ENCODE measurements at regions not wholly inside any gene's neighbourhood (a gene's known extent, or its start where the extent isn't known, plus 50 kb on each side); places are given as distances from the start of the nearest gene placed in this dataset.

- Histone ChIP-seq H2BK120ac (ENCODE audit: low read depth, low read length) (no peak overlapping the region), H4K5ac (ENCODE audit: low read length) (no peak overlapping the region), H2AK5ac (ENCODE audit: low read length) (no peak overlapping the region), H3K27ac (ENCODE audit: low read depth, low read length) (no peak overlapping the region), H3K4me2 (ENCODE audit: low read length) (no peak overlapping the region), H3K4ac (ENCODE audit: low read depth, low read length) (no peak overlapping the region), H3K27me3 (ENCODE audit: insufficient read depth, low read length, poor library complexity) (no peaks in the 10 kb centered on the region), H3K79me1 (ENCODE audit: low read length) (no peaks in the 10 kb centered on the region), H3K56ac (ENCODE audit: low read length) (no peak overlapping the region), H3K4me3 (ENCODE audit: low read length) (no peak overlapping the region), H3K36me3 (ENCODE audit: control insufficient read depth, insufficient read depth, low read length) (no peaks in the 10 kb centered on the region), H3K9ac (ENCODE audit: low read length) (no peak overlapping the region), H2BK15ac (replicated peaks; ENCODE audit: low read depth) (no peak overlapping the region), H4K8ac (ENCODE audit: low read depth, low read length) (no peak overlapping the region), H3K18ac (ENCODE audit: low read length) (no peak overlapping the region), H2BK5ac (ENCODE audit: low read length) (no peak overlapping the region), H3K79me2 (ENCODE audit: control insufficient read depth, insufficient read depth, low read length) (no peaks in the 10 kb centered on the region), H3K4me1 (ENCODE audit: control insufficient read depth, low read depth, low read length) (no peaks in the 10 kb centered on the region), H3K23ac (ENCODE audit: low read length) (no peak overlapping the region)
- DNase-seq: no peak
- WGBS (ENCODE audit: extremely low coverage, insufficient coverage, low lambda C conversion rate): no CpG with 5 or more reads among the region's 1 CpG
Measured at GRCh38 chr14:29123017-29123416, 356.4 kb downstream of the FOXG1 start.

DNA sequence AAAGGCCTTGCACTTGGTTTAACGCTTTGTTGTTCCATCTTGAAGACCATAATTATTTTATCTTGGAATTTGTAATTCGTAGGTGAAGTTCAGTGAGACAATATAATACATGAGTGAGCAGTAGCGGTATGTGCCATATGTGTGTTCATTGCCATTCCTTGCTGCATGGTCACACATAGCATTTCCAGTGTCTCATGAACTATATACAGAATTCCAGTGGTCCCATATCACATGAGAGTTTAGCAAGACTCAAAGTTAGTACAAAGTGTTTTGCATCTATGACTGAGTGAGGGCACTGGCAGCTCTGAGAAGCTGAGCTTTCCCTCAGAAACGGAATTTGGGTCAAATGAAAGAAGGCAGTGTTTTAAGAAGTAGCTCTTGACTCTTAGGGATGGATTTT is 359.8 kb downstream of the FOXG1 start:
- Histone ChIP-seq H3K9ac (ENCODE audit: low read length) (no peak overlapping the region), H2AK5ac (ENCODE audit: low read length) (no peak overlapping the region), H3K18ac (ENCODE audit: low read length) (no peak overlapping the region), H3K4me1 (ENCODE audit: control insufficient read depth, low read depth, low read length) (no peaks in the 10 kb centered on the region), H3K4me2 (ENCODE audit: low read length) (no peak overlapping the region), H3K23ac (ENCODE audit: low read length) (no peak overlapping the region), H4K8ac (ENCODE audit: low read depth, low read length) (no peak overlapping the region), H3K79me1 (ENCODE audit: low read length) (no peaks in the 10 kb centered on the region), H3K4ac (ENCODE audit: low read depth, low read length) (no peak overlapping the region), H3K27ac (ENCODE audit: low read depth, low read length) (no peak overlapping the region), H2BK5ac (ENCODE audit: low read length) (no peak overlapping the region), H2BK15ac (replicated peaks; ENCODE audit: low read depth) (no peak overlapping the region), H2BK120ac (ENCODE audit: low read depth, low read length) (no peak overlapping the region), H4K5ac (ENCODE audit: low read length) (no peak overlapping the region), H3K56ac (ENCODE audit: low read length) (no peak overlapping the region), H3K27me3 (ENCODE audit: insufficient read depth, low read length, poor library complexity) (no peaks in the 10 kb centered on the region), H3K4me3 (ENCODE audit: low read length) (no peak overlapping the region), H3K79me2 (ENCODE audit: control insufficient read depth, insufficient read depth, low read length) (no peaks in the 10 kb centered on the region), H3K36me3 (ENCODE audit: control insufficient read depth, insufficient read depth, low read length) (no peaks in the 10 kb centered on the region)
- WGBS (ENCODE audit: extremely low coverage, insufficient coverage, low lambda C conversion rate): no CpG with 5 or more reads among the region's 4 CpGs
- DNase-seq: no peak

DNA sequence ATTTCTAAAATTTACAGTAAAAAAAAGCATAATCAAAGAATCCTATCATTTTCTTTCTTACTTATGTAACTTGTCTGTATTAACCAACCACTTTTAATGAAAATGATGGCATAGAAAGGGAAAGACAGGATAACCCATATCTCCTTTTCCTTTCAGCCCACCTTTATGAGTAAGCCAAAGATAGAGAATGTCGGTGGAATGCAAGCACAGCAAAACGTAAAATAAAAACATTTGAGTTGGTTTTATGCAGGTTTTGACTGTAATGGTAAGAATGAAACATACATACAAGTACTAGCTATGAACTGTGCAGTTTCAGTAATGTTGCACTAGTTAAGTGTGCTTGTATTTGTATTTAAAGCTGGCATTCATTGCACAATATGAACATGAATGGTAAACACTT is 360.3 kb downstream of the FOXG1 start:
- H4K5ac ChIP-seq (ENCODE audit: low read length): no peak overlapping the region
- no CpG with 5 or more reads among the region's 2 CpGs for WGBS (ENCODE audit: extremely low coverage, insufficient coverage, low lambda C conversion rate)
- no peak overlapping the region for H3K23ac ChIP-seq (ENCODE audit: low read length)
- H3K56ac ChIP-seq (ENCODE audit: low read length): no peak overlapping the region
- H4K8ac ChIP-seq (ENCODE audit: low read depth, low read length): no peak overlapping the region
- no peak overlapping the region for H3K4me2 ChIP-seq (ENCODE audit: low read length)
- H3K27me3 ChIP-seq (ENCODE audit: insufficient read depth, low read length, poor library complexity): no peaks in the 10 kb centered on the region
- no peaks in the 10 kb centered on the region for H3K79me1 ChIP-seq (ENCODE audit: low read length)
- no peak for DNase-seq
- no peak overlapping the region for H3K9ac ChIP-seq (ENCODE audit: low read length)
- no peaks in the 10 kb centered on the region for H3K79me2 ChIP-seq (ENCODE audit: control insufficient read depth, insufficient read depth, low read length)
- no peak overlapping the region for H2AK5ac ChIP-seq (ENCODE audit: low read length)
- H3K4ac ChIP-seq (ENCODE audit: low read depth, low read length): no peak overlapping the region
- H2BK120ac ChIP-seq (ENCODE audit: low read depth, low read length): no peak overlapping the region
- no peaks in the 10 kb centered on the region for H3K4me1 ChIP-seq (ENCODE audit: control insufficient read depth, low read depth, low read length)
- no peak overlapping the region for H3K18ac ChIP-seq (ENCODE audit: low read length)
- H3K36me3 ChIP-seq (ENCODE audit: control insufficient read depth, insufficient read depth, low read length): no peaks in the 10 kb centered on the region
- H3K27ac ChIP-seq (ENCODE audit: low read depth, low read length): no peak overlapping the region
- no peak overlapping the region for H3K4me3 ChIP-seq (ENCODE audit: low read length)
- no peak overlapping the region for H2BK5ac ChIP-seq (ENCODE audit: low read length)
- no peak overlapping the region for H2BK15ac ChIP-seq (replicated peaks; ENCODE audit: low read depth)

GRCh38 chr14:29140016-29140415 is 373.4 kb downstream of the FOXG1 start:
- no CpG with 5 or more reads among the region's 3 CpGs for WGBS (ENCODE audit: extremely low coverage, insufficient coverage, low lambda C conversion rate)
- Histone ChIP-seq H3K4me2 (ENCODE audit: low read length) (no peak overlapping the region), H3K18ac (ENCODE audit: low read length) (no peak overlapping the region), H2BK15ac (replicated peaks; ENCODE audit: low read depth) (no peak overlapping the region), H3K79me2 (ENCODE audit: control insufficient read depth, insufficient read depth, low read length) (no peaks in the 10 kb centered on the region), H3K79me1 (ENCODE audit: low read length) (no peaks in the 10 kb centered on the region), H3K4me3 (ENCODE audit: low read length) (no peak overlapping the region), H3K36me3 (ENCODE audit: control insufficient read depth, insufficient read depth, low read length) (no peaks in the 10 kb centered on the region), H3K4ac (ENCODE audit: low read depth, low read length) (no peak overlapping the region), H4K5ac (ENCODE audit: low read length) (no peak overlapping the region), H4K8ac (ENCODE audit: low read depth, low read length) (no peak overlapping the region), H3K27ac (ENCODE audit: low read depth, low read length) (no peak overlapping the region), H2AK5ac (ENCODE audit: low read length) (no peak overlapping the region), H3K23ac (ENCODE audit: low read length) (no peak overlapping the region), H3K27me3 (ENCODE audit: insufficient read depth, low read length, poor library complexity) (no peaks in the 10 kb centered on the region), H3K56ac (ENCODE audit: low read length) (no peak overlapping the region), H2BK120ac (ENCODE audit: low read depth, low read length) (no peak overlapping the region), H2BK5ac (ENCODE audit: low read length) (no peak overlapping the region), H3K4me1 (ENCODE audit: control insufficient read depth, low read depth, low read length) (no peaks in the 10 kb centered on the region), H3K9ac (ENCODE audit: low read length) (no peak overlapping the region)
- DNase-seq: no peak

DNA sequence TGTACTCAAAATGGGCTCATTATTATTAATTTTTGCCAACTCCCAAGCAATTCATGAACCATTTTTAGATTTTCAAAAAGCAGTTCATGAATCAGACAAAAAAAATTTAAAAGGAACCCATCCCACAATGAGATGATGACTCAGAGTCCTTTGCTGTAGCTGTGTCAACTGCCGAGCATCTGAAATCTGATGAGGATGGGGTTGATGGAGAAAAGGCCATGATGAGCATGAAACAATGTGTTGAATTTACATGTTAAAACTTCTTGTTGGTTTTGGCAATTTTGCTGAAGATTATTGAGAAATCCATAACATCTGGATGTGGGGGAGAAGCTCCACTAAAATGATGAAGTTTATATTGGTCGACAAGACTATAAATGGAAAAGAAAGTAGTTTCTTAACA is 378.0 kb downstream of the FOXG1 start:
- Histone ChIP-seq H4K8ac (ENCODE audit: low read depth, low read length) (no peak overlapping the region), H3K79me1 (ENCODE audit: low read length) (no peaks in the 10 kb centered on the region), H3K9ac (ENCODE audit: low read length) (no peak overlapping the region), H3K18ac (ENCODE audit: low read length) (no peak overlapping the region), H2BK15ac (replicated peaks; ENCODE audit: low read depth) (no peak overlapping the region), H3K4me3 (ENCODE audit: low read length) (no peak overlapping the region), H3K79me2 (ENCODE audit: control insufficient read depth, insufficient read depth, low read length) (no peaks in the 10 kb centered on the region), H2BK5ac (ENCODE audit: low read length) (no peak overlapping the region), H3K27ac (ENCODE audit: low read depth, low read length) (no peak overlapping the region), H3K4me1 (ENCODE audit: control insufficient read depth, low read depth, low read length) (no peaks in the 10 kb centered on the region), H3K23ac (ENCODE audit: low read length) (no peak overlapping the region), H3K4ac (ENCODE audit: low read depth, low read length) (no peak overlapping the region), H3K56ac (ENCODE audit: low read length) (no peak overlapping the region), H3K36me3 (ENCODE audit: control insufficient read depth, insufficient read depth, low read length) (no peaks in the 10 kb centered on the region), H4K5ac (ENCODE audit: low read length) (no peak overlapping the region), H3K4me2 (ENCODE audit: low read length) (no peak overlapping the region), H3K27me3 (ENCODE audit: insufficient read depth, low read length, poor library complexity) (no peaks in the 10 kb centered on the region), H2BK120ac (ENCODE audit: low read depth, low read length) (no peak overlapping the region), H2AK5ac (ENCODE audit: low read length) (no peak overlapping the region)
- no peak for DNase-seq
- no CpG with 5 or more reads among the region's 2 CpGs for WGBS (ENCODE audit: extremely low coverage, insufficient coverage, low lambda C conversion rate)

DNA sequence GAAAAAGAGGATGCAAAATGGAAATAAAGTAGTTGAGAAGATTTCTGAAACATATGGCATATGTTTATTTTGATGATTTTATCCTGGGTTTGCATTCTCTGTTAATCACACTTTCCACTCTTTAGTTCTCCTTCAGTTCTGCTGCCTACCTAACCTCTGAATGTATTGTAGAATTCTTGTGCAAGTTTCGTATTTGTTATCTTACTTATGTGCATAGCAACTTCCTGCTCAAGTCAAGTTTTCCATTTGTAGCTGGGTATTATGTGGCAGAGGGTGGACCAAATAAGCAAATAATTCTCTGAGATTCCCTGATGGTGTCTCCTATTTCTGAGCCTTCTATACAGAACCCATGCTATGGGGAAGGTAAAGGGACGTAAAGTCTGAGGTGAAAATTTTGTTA is 381.6 kb downstream of the FOXG1 start:
- no peak overlapping the region for H3K9ac ChIP-seq (ENCODE audit: low read length)
- H2BK5ac ChIP-seq (ENCODE audit: low read length): no peak overlapping the region
- H3K36me3 ChIP-seq (ENCODE audit: control insufficient read depth, insufficient read depth, low read length): no peaks in the 10 kb centered on the region
- no peak overlapping the region for H3K18ac ChIP-seq (ENCODE audit: low read length)
- H3K79me2 ChIP-seq (ENCODE audit: control insufficient read depth, insufficient read depth, low read length): no peaks in the 10 kb centered on the region
- no peak overlapping the region for H3K56ac ChIP-seq (ENCODE audit: low read length)
- no peak overlapping the region for H3K4ac ChIP-seq (ENCODE audit: low read depth, low read length)
- H4K8ac ChIP-seq (ENCODE audit: low read depth, low read length): no peak overlapping the region
- H2BK120ac ChIP-seq (ENCODE audit: low read depth, low read length): no peak overlapping the region
- no peak overlapping the region for H3K27ac ChIP-seq (ENCODE audit: low read depth, low read length)
- H3K79me1 ChIP-seq (ENCODE audit: low read length): no peaks in the 10 kb centered on the region
- no peaks in the 10 kb centered on the region for H3K27me3 ChIP-seq (ENCODE audit: insufficient read depth, low read length, poor library complexity)
- no peak overlapping the region for H4K5ac ChIP-seq (ENCODE audit: low read length)
- DNase-seq: no peak
- H3K4me1 ChIP-seq (ENCODE audit: control insufficient read depth, low read depth, low read length): no peaks in the 10 kb centered on the region
- H3K4me3 ChIP-seq (ENCODE audit: low read length): no peak overlapping the region
- H3K4me2 ChIP-seq (ENCODE audit: low read length): no peak overlapping the region
- no CpG with 5 or more reads among the region's 2 CpGs for WGBS (ENCODE audit: extremely low coverage, insufficient coverage, low lambda C conversion rate)
- H2AK5ac ChIP-seq (ENCODE audit: low read length): no peak overlapping the region
- no peak overlapping the region for H3K23ac ChIP-seq (ENCODE audit: low read length)
- no peak overlapping the region for H2BK15ac ChIP-seq (replicated peaks; ENCODE audit: low read depth)

Data from mesendoderm (in vitro differentiated cells).